Mesenchymal stem cell (in vitro differentiated cells and primary cell): ENCODE measurements at regions not wholly inside any gene's neighbourhood (a gene's known extent, or its start where the extent isn't known, plus 50 kb on each side); places are given as distances from the start of the nearest gene placed in this dataset.
A peak's percentile ranks its signal among the peaks of the same experiment; 100 is the strongest.
"Not testable (repeated sequence)": the region's sequence is repeated elsewhere in the genome, so short reads cannot be mapped to it uniquely, and the experiment has no call there.

Experiments used
- DNase-seq: peaks from one replicate; pipeline ENCODE4 v3.0.0-alpha.2; 2013
- H2AFZ ChIP-seq: one replicate; pipeline ENCODE4 v1.6.1; 2013; ENCODE audit warnings: low read depth, mild to moderate bottlenecking, control low read depth, inconsistent platforms, low read length, moderate library complexity
- H2AK5ac ChIP-seq: 2 replicates; pipeline ENCODE4 v1.6.1; 2013; ENCODE audit warnings: low read length, moderate library complexity, mild to moderate bottlenecking, inconsistent platforms; ENCODE audit not compliant: severe bottlenecking
- H2BK120ac ChIP-seq: one replicate; pipeline ENCODE4 v1.6.1; 2013; ENCODE audit warnings: low read depth, mild to moderate bottlenecking, inconsistent platforms, low read length, moderate library complexity
- H2BK12ac ChIP-seq, 2 experiments: one replicate each; pipeline ENCODE4 v1.6.1; 2013; ENCODE audit warnings: inconsistent platforms in 2 of 2, low read length in 2 of 2, mild to moderate bottlenecking in 2 of 2, moderate library complexity in 2 of 2, control low read depth in 1 of 2
- H2BK15ac ChIP-seq: one replicate; pipeline ENCODE4 v1.6.1; 2013; ENCODE audit warnings: mild to moderate bottlenecking, low read depth, inconsistent platforms; ENCODE audit not compliant: poor library complexity, severe bottlenecking
- H2BK5ac ChIP-seq: 2 replicates; pipeline ENCODE4 v1.6.1; 2013; ENCODE audit warnings: low read depth, mild to moderate bottlenecking, low read length, control low read depth, inconsistent platforms; ENCODE audit not compliant: poor library complexity, severe bottlenecking
- H3K14ac ChIP-seq, 2 experiments: one replicate each; pipeline ENCODE4 v1.6.1; 2013; ENCODE audit warnings: inconsistent platforms in 2 of 2, low read length in 2 of 2, control low read depth in 1 of 2, mild to moderate bottlenecking in 1 of 2, moderate library complexity in 1 of 2
- H3K18ac ChIP-seq, 2 experiments: one replicate each; pipeline ENCODE4 v1.6.1; 2013; ENCODE audit warnings: inconsistent platforms in 2 of 2, low read length in 2 of 2, control low read depth in 1 of 2, low read depth in 1 of 2, mild to moderate bottlenecking in 1 of 2
- H3K23ac ChIP-seq, 2 experiments: one replicate each; pipeline ENCODE4 v1.6.1; 2013; ENCODE audit warnings: inconsistent platforms in 2 of 2, low read length in 2 of 2, mild to moderate bottlenecking in 2 of 2, moderate library complexity in 2 of 2, control low read depth in 1 of 2
- H3K27ac ChIP-seq: 2 replicates; pipeline ENCODE4 v1.5.1; 2013; ENCODE audit warnings: mild to moderate bottlenecking, moderate library complexity, low read length, control low read depth, inconsistent platforms; ENCODE audit not compliant: poor library complexity, severe bottlenecking
- H3K27me3 ChIP-seq, 2 experiments: 2 replicates each; pipeline versions ENCODE4 v1.6.1 to v1.7.0; 2013; ENCODE audit warnings: low read length in 2 of 2, mild to moderate bottlenecking in 2 of 2, moderate library complexity in 2 of 2, control low read depth in 1 of 2, inconsistent platforms in 1 of 2; ENCODE audit not compliant: control insufficient read depth in 1 of 2, insufficient read depth in 1 of 2
- H3K36me3 ChIP-seq, 2 experiments: 2 replicates each; pipeline versions ENCODE4 v1.6.1 to v1.7.0; 2013; ENCODE audit warnings: low read length in 2 of 2, control low read depth in 1 of 2, inconsistent platforms in 1 of 2, low read depth in 1 of 2, mild to moderate bottlenecking in 1 of 2; ENCODE audit not compliant: insufficient read depth in 2 of 2, control insufficient read depth in 1 of 2
- H3K4ac ChIP-seq, 2 experiments: one replicate each; pipeline ENCODE4 v1.6.1; 2013; ENCODE audit warnings: inconsistent platforms in 2 of 2, low read length in 2 of 2, mild to moderate bottlenecking in 2 of 2, moderate library complexity in 2 of 2, control low read depth in 1 of 2, low read depth in 1 of 2
- H3K4me1 ChIP-seq: 2 replicates; pipeline ENCODE4 v1.6.1; 2013; ENCODE audit warnings: low read depth, low read length, control low read depth; ENCODE audit not compliant: control insufficient read depth, insufficient read depth
- H3K4me2 ChIP-seq: 2 replicates; pipeline ENCODE4 v1.6.1; 2013; ENCODE audit warnings: low read length, mild to moderate bottlenecking, inconsistent platforms; ENCODE audit not compliant: poor library complexity, severe bottlenecking
- H3K4me3 ChIP-seq, 2 experiments: 2 replicates each; pipeline versions ENCODE4 v1.5.1 to v1.7.0; 2013; ENCODE audit warnings: low read length in 2 of 2, mild to moderate bottlenecking in 2 of 2, control low read depth in 1 of 2, low read depth in 1 of 2; ENCODE audit not compliant: insufficient read depth in 1 of 2
- H3K79me1 ChIP-seq: replicated peaks from 2 replicates; pipeline ENCODE4 v1.6.1; 2013; ENCODE audit warnings: mild to moderate bottlenecking, control low read depth, low read length, inconsistent platforms; ENCODE audit not compliant: poor library complexity, severe bottlenecking
- H3K9ac ChIP-seq: 2 replicates; pipeline ENCODE4 v1.7.0; 2013; ENCODE audit warnings: mild to moderate bottlenecking, low read length, moderate library complexity
- H3K9me3 ChIP-seq: 2 replicates; pipeline ENCODE4 v1.7.0; 2013; ENCODE audit warnings: mild to moderate bottlenecking, low read length; ENCODE audit not compliant: control insufficient read depth
- H4K8ac ChIP-seq: one replicate; pipeline ENCODE4 v1.6.1; 2013; ENCODE audit warnings: inconsistent platforms, mild to moderate bottlenecking, low read length, moderate library complexity
- H4K91ac ChIP-seq: one replicate; pipeline ENCODE4 v1.6.1; 2013; ENCODE audit warnings: mild to moderate bottlenecking, low read length, inconsistent platforms
- WGBS: methylation state at CpG from one replicate; pipeline ENCODE4 v1.1.7; 2013; ENCODE audit warnings: mixed read lengths; 5-methylcytosine and 5-hydroxymethylcytosine counted together

- no peak overlapping the region for H2BK15ac ChIP-seq
- no peak overlapping the region for H2AK5ac ChIP-seq
- H3K27ac ChIP-seq: peak overlapping the region; percentile 67
- H4K91ac ChIP-seq: no peak overlapping the region
- H3K9me3 ChIP-seq: no peaks in the 10 kb centered on the region
- no peak overlapping the region for H3K14ac ChIP-seq
- H3K27me3 ChIP-seq: no peaks in the 10 kb centered on the region
- WGBS: 10% methylated on average over 6 of the region's 6 CpGs
- H3K4me3 ChIP-seq: no peak overlapping the region
- H3K4me1 ChIP-seq: peaks cover 8% of the 10 kb centered on the region
- peak overlapping the region; percentile 38 for H4K8ac ChIP-seq
- DNase-seq: peak; percentile 90
- no peak overlapping the region for H3K4me2 ChIP-seq
- peak overlapping the region; percentile 13 to 58 for H3K4ac ChIP-seq
- no peaks in the 10 kb centered on the region for H3K36me3 ChIP-seq
- peak overlapping the region; percentile 82 for H2BK120ac ChIP-seq
- H3K9ac ChIP-seq: peak overlapping the region; percentile 71
- no peaks in the 10 kb centered on the region for H3K79me1 ChIP-seq
- H2AFZ ChIP-seq: no peak overlapping the region
- H2BK12ac ChIP-seq: peak overlapping the region; percentile 18 to 31
- peak overlapping the region; percentile 53 to 82 for H3K18ac ChIP-seq
- H3K23ac ChIP-seq: no peak overlapping the region
- no peak overlapping the region for H2BK5ac ChIP-seq
Observed at GRCh38 chr4:23945451-23946017, 55.7 kb upstream of the PPARGC1A start.

DNA sequence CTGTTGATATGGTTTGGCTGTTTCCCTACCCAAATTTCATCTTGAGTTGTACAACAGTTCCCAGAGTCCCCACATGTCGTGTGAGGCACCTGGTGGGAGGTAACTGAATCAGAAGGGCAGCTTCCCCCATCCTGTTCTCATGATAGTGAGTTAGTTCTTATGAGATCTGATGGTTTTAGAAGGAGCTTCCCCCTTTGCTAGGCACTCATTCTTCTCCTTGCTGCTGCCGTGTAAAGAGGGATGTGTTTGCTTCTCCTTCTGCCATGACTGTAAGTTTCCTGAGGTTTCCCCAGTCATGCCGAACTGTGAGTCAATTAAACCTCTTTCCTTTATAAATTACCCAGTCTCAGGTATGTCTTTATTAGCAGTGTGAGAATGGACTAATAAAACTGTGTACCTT, 54.7 kb upstream of the PPARGC1A start:
- H4K8ac ChIP-seq, H3K4me3 ChIP-seq, H3K14ac ChIP-seq, H3K18ac ChIP-seq, H3K79me1 ChIP-seq, H3K23ac ChIP-seq, H3K9me3 ChIP-seq, H3K36me3 ChIP-seq, H4K91ac ChIP-seq, H3K27ac ChIP-seq, H2BK5ac ChIP-seq, H2AK5ac ChIP-seq, H2AFZ ChIP-seq, H3K4me2 ChIP-seq, H3K9ac ChIP-seq, H3K27me3 ChIP-seq, DNase-seq, H3K4me1 ChIP-seq, H2BK120ac ChIP-seq: not testable (repeated sequence)
- peak overlapping the region in 1 of 2 experiments; percentile 72 for H2BK12ac ChIP-seq
- H2BK15ac ChIP-seq: peak overlapping the region; percentile 65
- 100% methylated on average over 2 of the region's 3 CpGs for WGBS
- peak overlapping the region; percentile 47 to 84 for H3K4ac ChIP-seq

GRCh38 chr4:23943478-23943877, 53.6 kb upstream of the PPARGC1A start:
- Histone ChIP-seq H3K4me3 (no peak overlapping the region), H3K23ac (no peak overlapping the region), H2AK5ac (no peak overlapping the region), H4K8ac (no peak overlapping the region), H3K4me2 (no peak overlapping the region), H3K36me3 (no peaks in the 10 kb centered on the region), H3K4ac (no peak overlapping the region), H3K27me3 (no peaks in the 10 kb centered on the region), H2BK15ac (no peak overlapping the region), H3K79me1 (no peaks in the 10 kb centered on the region), H2BK120ac (no peak overlapping the region), H3K4me1 (peaks cover 8% of the 10 kb centered on the region), H4K91ac (no peak overlapping the region), H3K14ac (no peak overlapping the region), H3K9ac (no peak overlapping the region), H3K27ac (no peak overlapping the region), H3K18ac (no peak overlapping the region), H2BK12ac (no peak overlapping the region), H2AFZ (no peak overlapping the region), H2BK5ac (no peak overlapping the region), H3K9me3 (no peaks in the 10 kb centered on the region)
- WGBS: 100% methylated on average over 1 of the region's 2 CpGs
- no peak for DNase-seq

- no peak overlapping the region for H3K27ac ChIP-seq
- H3K27me3 ChIP-seq: no peaks in the 10 kb centered on the region
- no peaks in the 10 kb centered on the region for H3K9me3 ChIP-seq
- no peak for DNase-seq
- no peak overlapping the region for H3K18ac ChIP-seq
- H2AFZ ChIP-seq: no peak overlapping the region
- no peak overlapping the region for H3K9ac ChIP-seq
- H2BK5ac ChIP-seq: no peak overlapping the region
- H3K14ac ChIP-seq: no peak overlapping the region
- H3K4ac ChIP-seq: no peak overlapping the region
- no peak overlapping the region for H4K91ac ChIP-seq
- WGBS: 88% methylated on average over 1 of the region's 1 CpG
- no peak overlapping the region for H3K23ac ChIP-seq
- H4K8ac ChIP-seq: no peak overlapping the region
- H3K79me1 ChIP-seq: no peaks in the 10 kb centered on the region
- no peak overlapping the region for H2BK120ac ChIP-seq
- H3K4me3 ChIP-seq: no peak overlapping the region
- no peak overlapping the region for H2AK5ac ChIP-seq
- no peak overlapping the region for H3K4me2 ChIP-seq
- no peaks in the 10 kb centered on the region for H3K36me3 ChIP-seq
- no peak overlapping the region for H2BK15ac ChIP-seq
- H3K4me1 ChIP-seq: peaks cover 5% of the 10 kb centered on the region
- H2BK12ac ChIP-seq: no peak overlapping the region
Observed at GRCh38 chr4:23942471-23942870, 52.6 kb upstream of the PPARGC1A start.
